A549 (cell line): ENCODE measurements at regions not wholly inside any gene's neighbourhood (a gene's known extent, or its start where the extent isn't known, plus 50 kb on each side); places are given as distances from the start of the nearest gene placed in this dataset.
A peak's percentile ranks its signal among the peaks of the same experiment; 100 is the strongest.

ENCODE experiments used
- ATAC-seq, 2 experiments: fragments of 200-7000 bp in 1 of 2; fragments of >200 bp in 1 of 2; cut with Nextera tagmentation in 1 of 2; cut with Tn5 transposase in 1 of 2; 3 replicates each; pipeline versions ENCODE4 v1.8.0 to v1.9.1; 2018 to 2020; ENCODE audit warnings: mild to moderate bottlenecking in 1 of 2, moderate library complexity in 1 of 2
- CTCF ChIA-PET: fragments of 300-600 bp; sonication (Branson Sonifier 250); formaldehyde crosslinking; extraction: SDS; loops from one replicate; lab custom pipeline; 2021; ENCODE audit warnings: antibody characterized with exemption, inconsistent platforms; lab: Yijun Ruan, JAX
- POLR2A ChIA-PET: fragments of 350-600 bp; formaldehyde crosslinking; extraction: SDS; loops from one replicate; lab custom pipeline; 2021; ENCODE audit warnings: antibody characterized with exemption, inconsistent platforms; lab: Yijun Ruan, JAX
- DNase-seq, 2 experiments: peaks; one replicate each; pipeline versions ENCODE4 v3.0.0 to v3.0.0-alpha.2; 2011 to 2016; ENCODE audit warnings: low read depth in 1 of 2, low spot score in 1 of 2
- FAIRE-seq: peaks from 2 replicates; lab custom pipeline; 2011; peaks lifted over from hg19 to GRCh38; lab: Jason Lieb, UNC
- H3K27ac ChIP-seq, 2 experiments: fragments of >200 bp; sonication (Bioruptor Twin); formaldehyde crosslinking; 3 replicates each; pipeline ENCODE4 v1.5.1; 2016 to 2017
- H3K4me1 ChIP-seq: fragments of >200 bp; sonication (Bioruptor Twin); formaldehyde crosslinking; 3 replicates; pipeline ENCODE4 v1.6.1; 2016
- H3K4me2 ChIP-seq: fragments of >200 bp; sonication (Bioruptor Twin); formaldehyde crosslinking; 3 replicates; pipeline ENCODE4 v1.6.1; 2016
- H3K4me3 ChIP-seq: fragments of >200 bp; sonication (Bioruptor Twin); formaldehyde crosslinking; 3 replicates; pipeline ENCODE4 v1.5.1; 2016
- H3K9me3 ChIP-seq: fragments of >200 bp; sonication (Bioruptor Twin); formaldehyde crosslinking; 3 replicates; pipeline ENCODE4 v1.6.1; 2016
- CBX2 ChIP-seq: fragments of 200-600 bp; sonication (generic); IDR thresholded peaks from 2 replicates; pipeline ENCODE4 v1.6.1; 2016; ENCODE audit warnings: low read depth, mild to moderate bottlenecking, borderline replicate concordance
- CHD2 ChIP-seq: fragments of 150-350 bp; IDR thresholded peaks from 2 replicates; pipeline ENCODE4 v1.6.1; 2014; ENCODE audit warnings: low read length; ENCODE audit not compliant: partially characterized antibody
- ESRRA ChIP-seq: fragments of 150-350 bp; IDR thresholded peaks from 2 replicates; pipeline ENCODE4 v1.6.1; 2014; ENCODE audit warnings: mild to moderate bottlenecking, low read length, borderline replicate concordance
- GATA3 ChIP-seq: IDR thresholded peaks from 2 replicates; pipeline ENCODE4 v1.6.1; 2012; ENCODE audit warnings: borderline replicate concordance
- HEYL ChIP-seq: fragments of 250-450 bp; sonication (Bioruptor Pico); IDR thresholded peaks from 2 replicates; pipeline ENCODE4 v1.8.0; 2021; ENCODE audit warnings: mild to moderate bottlenecking, moderate library complexity
- NFE2L2 ChIP-seq: fragments of 150-350 bp; conservative IDR thresholded peaks from 2 replicates; pipeline ENCODE4 v1.6.1; 2014; ENCODE audit warnings: low read length
- NPAS2 ChIP-seq: fragments of 250-450 bp; sonication (Bioruptor Pico); IDR thresholded peaks from 2 replicates; pipeline ENCODE4 v1.8.0; 2022; ENCODE audit warnings: mild to moderate bottlenecking, moderate library complexity, borderline replicate concordance
- NR3C1 ChIP-seq: fragments of >200 bp; sonication (Bioruptor Twin); formaldehyde crosslinking; IDR thresholded peaks from 3 replicates; pipeline ENCODE4 v1.6.1; 2017
- POLR2AphosphoS2 ChIP-seq: conservative IDR thresholded peaks from 2 replicates; pipeline ENCODE4 v1.6.1; 2012; ENCODE audit warnings: low read length, improper control_type of control experiment, inconsistent platforms
- RNF2 ChIP-seq: fragments of 200-600 bp; sonication (generic); IDR thresholded peaks from 2 replicates; pipeline ENCODE4 v1.6.1; 2016; ENCODE audit warnings: low read depth, mild to moderate bottlenecking, antibody characterized with exemption, moderate library complexity, borderline replicate concordance
- SMC3 ChIP-seq: fragments of >200 bp; sonication (Bioruptor Twin); formaldehyde crosslinking; IDR thresholded peaks from 3 replicates; pipeline ENCODE4 v1.6.1; 2018; ENCODE audit warnings: inconsistent platforms
- SREBF2 ChIP-seq: fragments of 450-650 bp; IDR thresholded peaks from 2 replicates; pipeline ENCODE4 v1.6.1; 2014; ENCODE audit warnings: mild to moderate bottlenecking, moderate library complexity
- TFCP2L1 ChIP-seq: fragments of 250-450 bp; sonication (Bioruptor Pico); IDR thresholded peaks from 2 replicates; pipeline ENCODE4 v1.5.0; 2021; ENCODE audit warnings: mild to moderate bottlenecking
- TP53 ChIP-seq: fragments of 250-450 bp; sonication (Bioruptor Pico); IDR thresholded peaks from 2 replicates; pipeline ENCODE4 v1.5.0; 2021; ENCODE audit warnings: mild to moderate bottlenecking, moderate library complexity
- ZC3H11A ChIP-seq: fragments of 450-650 bp; IDR thresholded peaks from 2 replicates; pipeline ENCODE4 v1.6.1; 2014; ENCODE audit warnings: antibody characterized with exemption, mild to moderate bottlenecking
- ZNF302 ChIP-seq: fragments of 250-450 bp; sonication (Bioruptor Pico); IDR thresholded peaks from 2 replicates; pipeline ENCODE4 v1.9.0; 2021; ENCODE audit warnings: inconsistent platforms, mild to moderate bottlenecking, moderate library complexity
- WGBS: methylation state at CpG from one replicate; pipeline ENCODE4 v1.1.6; 2017; ENCODE audit errors: missing lambda C conversion rate; 5-methylcytosine and 5-hydroxymethylcytosine counted together
- TF ChIP-seq, protein P1 (sequence below): fragments of >200 bp; sonication (Bioruptor Twin); formaldehyde crosslinking; IDR thresholded peaks from 3 replicates; pipeline ENCODE4 v1.6.1; 2016
- TF ChIP-seq, protein P2 (sequence below): IDR thresholded peaks from 2 replicates; pipeline ENCODE4 v1.6.1; 2012
- TF ChIP-seq, protein P3 (sequence below): IDR thresholded peaks from 2 replicates; pipeline ENCODE4 v1.6.1; 2012
- TF ChIP-seq, protein P4 (sequence below): fragments of 150-350 bp; IDR thresholded peaks from 2 replicates; pipeline ENCODE4 v1.6.1; 2014; ENCODE audit warnings: low read depth, mild to moderate bottlenecking, low read length

DNA sequence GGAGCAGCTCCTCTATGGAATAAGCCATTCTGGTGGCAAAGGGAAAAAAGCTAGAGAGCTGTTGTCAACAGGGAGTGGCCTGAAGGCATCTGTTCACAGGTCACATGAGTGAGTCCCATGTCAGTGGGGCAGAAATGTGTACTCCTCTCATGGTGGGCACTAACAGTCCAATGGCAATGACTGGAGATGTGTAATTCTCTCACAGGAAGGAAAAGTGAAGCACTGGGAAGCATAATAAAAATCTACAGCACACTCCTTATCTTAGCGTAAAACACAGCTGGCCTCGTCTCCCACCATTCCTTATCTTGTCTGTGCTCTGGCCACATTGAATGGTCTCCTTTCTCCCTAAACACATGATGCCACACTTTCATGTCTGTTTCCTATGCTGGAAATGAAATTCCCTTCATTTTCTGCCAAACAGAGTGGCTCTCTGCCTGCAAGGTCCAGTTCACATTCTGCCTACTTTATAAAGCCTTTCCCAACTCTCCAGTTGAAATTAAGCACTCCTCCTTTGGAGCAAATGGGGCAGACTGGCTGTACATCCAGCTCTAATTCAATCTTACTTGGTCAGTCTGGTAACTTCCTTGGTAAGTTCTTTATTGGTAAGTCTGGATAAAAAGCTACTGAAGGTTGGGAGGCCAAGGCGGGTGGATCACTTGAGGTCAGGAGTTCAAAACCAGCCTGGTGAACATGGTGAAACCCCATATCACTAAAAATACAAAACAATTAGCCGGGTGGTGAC, 139.8 kb downstream of the RPL22L1 start:
- TF ChIP-seq NFE2L2 (no peak), ESRRA (no peak)
- FAIRE-seq, result no peak

DNA sequence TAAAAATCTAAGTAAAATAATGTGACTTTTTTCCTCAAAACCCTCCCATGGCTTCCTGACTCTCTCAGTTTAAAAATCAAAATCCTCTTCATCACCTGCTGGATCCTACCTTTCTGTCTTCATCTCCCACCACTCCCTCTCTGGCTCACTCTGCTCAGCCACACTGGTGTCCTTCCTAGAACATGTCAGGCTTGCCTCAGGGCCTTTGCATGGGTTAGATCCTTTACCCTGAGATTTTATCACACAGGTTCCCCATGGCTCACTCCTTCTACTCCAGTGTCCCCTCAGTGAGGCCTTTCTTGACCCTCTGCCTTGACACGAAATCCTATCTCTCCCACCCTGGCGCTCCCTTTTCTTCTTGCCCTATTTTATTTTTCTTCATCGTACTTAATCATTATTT, 141.8 kb downstream of the RPL22L1 start:
- Histone ChIP-seq H3K4me2 (no peak overlapping the region), H3K4me1 (peaks cover 20% of the 10 kb centered on the region), H3K9me3 (no peaks in the 10 kb centered on the region), H3K4me3 (no peak overlapping the region), H3K27ac (peak overlapping the region in 1 of 2 experiments; percentile 94; a peak in 4 of 6 replicates)
- POLR2A ChIA-PET, result no interaction called here
- no peak for TF ChIP-seq RNF2
- TF ChIP-seq CBX2, result no peak
- no peak for TF ChIP-seq CHD2
- TF ChIP-seq ESRRA, result no peak
- no peak for TF ChIP-seq HEYL
- no peak for TF ChIP-seq GATA3
- no peak for TF ChIP-seq SREBF2
- TF ChIP-seq NR3C1, result no peak
- no peak for TF ChIP-seq ZNF302 (CRISPR knock-in tag)
- TF ChIP-seq TP53 (CRISPR knock-in tag), result no peak
- TF ChIP-seq, protein P1, sequence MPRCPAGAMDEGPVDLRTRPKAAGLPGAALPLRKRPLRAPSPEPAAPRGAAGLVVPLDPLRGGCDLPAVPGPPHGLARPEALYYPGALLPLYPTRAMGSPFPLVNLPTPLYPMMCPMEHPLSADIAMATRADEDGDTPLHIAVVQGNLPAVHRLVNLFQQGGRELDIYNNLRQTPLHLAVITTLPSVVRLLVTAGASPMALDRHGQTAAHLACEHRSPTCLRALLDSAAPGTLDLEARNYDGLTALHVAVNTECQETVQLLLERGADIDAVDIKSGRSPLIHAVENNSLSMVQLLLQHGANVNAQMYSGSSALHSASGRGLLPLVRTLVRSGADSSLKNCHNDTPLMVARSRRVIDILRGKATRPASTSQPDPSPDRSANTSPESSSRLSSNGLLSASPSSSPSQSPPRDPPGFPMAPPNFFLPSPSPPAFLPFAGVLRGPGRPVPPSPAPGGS, result no peak
- TF ChIP-seq NFE2L2, result no peak
- TF ChIP-seq SMC3, result no peak
- TF ChIP-seq, protein P2, sequence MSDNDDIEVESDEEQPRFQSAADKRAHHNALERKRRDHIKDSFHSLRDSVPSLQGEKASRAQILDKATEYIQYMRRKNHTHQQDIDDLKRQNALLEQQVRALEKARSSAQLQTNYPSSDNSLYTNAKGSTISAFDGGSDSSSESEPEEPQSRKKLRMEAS, result no peak
- TF ChIP-seq TFCP2L1 (CRISPR knock-in tag), result no peak
- no peak for DNase-seq
- CTCF ChIA-PET, result interaction anchor here (1.2 to 1.6 kb wide), 2 partner anchors 81 to 314 kb away, joined by 4 to 5 read pairs; no protein-coding TSS in a partner anchor
- no peak for FAIRE-seq
- ATAC-seq, result no peak
- WGBS, result 85% methylated on average over 3 of the region's 3 CpGs

More for the DNA sequence above, 139.8 kb downstream of the RPL22L1 start:
- 93% methylated on average over 4 of the region's 4 CpGs for WGBS
- H3K4me3 ChIP-seq, result no peak overlapping the region
- no peak overlapping the region for H3K4me2 ChIP-seq
- H3K27ac ChIP-seq, result no peak overlapping the region
- no peak for ATAC-seq
- CTCF ChIA-PET, result interaction anchor here (0.6 to 2.0 kb wide), 3 partner anchors 11 to 80 kb away, joined by 3 to 9 read pairs (median 6); no protein-coding TSS in a partner anchor
- POLR2A ChIA-PET, result no interaction called here
- H3K4me1 ChIP-seq, result peaks cover 20% of the 10 kb centered on the region
- no peaks in the 10 kb centered on the region for H3K9me3 ChIP-seq
- DNase-seq, result no peak

DNA sequence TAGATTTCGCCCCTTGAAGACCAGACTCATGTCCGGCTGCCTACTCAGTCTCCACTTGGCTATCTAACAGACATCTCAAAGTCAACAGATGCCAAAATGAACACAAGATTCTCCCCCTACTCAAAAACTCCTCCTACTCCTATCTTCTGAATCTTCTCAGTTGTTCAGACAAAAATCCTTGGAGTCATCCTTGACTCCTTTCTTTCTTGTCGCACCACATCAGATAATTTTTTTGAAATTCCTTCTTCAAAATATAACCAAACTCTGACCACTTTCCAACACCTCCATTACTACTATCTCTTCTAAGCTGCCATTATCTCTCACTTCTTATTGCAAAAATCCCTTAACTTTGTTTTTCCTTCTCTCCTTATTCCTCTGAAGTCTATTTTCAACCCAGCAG, 141.9 kb upstream of the SLC7A14 start:
- peak overlapping the region; percentile 65 for H3K4me2 ChIP-seq
- H3K4me3 ChIP-seq, result no peak overlapping the region
- 93% methylated on average over 3 of the region's 3 CpGs for WGBS
- H3K4me1 ChIP-seq, result peaks cover 20% of the 10 kb centered on the region
- H3K27ac ChIP-seq, result peak overlapping the region; percentile 69 to 94
- no peak for DNase-seq
- TF ChIP-seq, protein P3, sequence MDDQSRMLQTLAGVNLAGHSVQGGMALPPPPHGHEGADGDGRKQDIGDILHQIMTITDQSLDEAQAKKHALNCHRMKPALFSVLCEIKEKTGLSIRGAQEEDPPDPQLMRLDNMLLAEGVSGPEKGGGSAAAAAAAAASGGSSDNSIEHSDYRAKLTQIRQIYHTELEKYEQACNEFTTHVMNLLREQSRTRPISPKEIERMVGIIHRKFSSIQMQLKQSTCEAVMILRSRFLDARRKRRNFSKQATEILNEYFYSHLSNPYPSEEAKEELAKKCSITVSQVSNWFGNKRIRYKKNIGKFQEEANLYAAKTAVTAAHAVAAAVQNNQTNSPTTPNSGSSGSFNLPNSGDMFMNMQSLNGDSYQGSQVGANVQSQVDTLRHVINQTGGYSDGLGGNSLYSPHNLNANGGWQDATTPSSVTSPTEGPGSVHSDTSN, result no peak
- no peak for TF ChIP-seq ZC3H11A
- no peak for TF ChIP-seq POLR2AphosphoS2
- TF ChIP-seq, protein P4, sequence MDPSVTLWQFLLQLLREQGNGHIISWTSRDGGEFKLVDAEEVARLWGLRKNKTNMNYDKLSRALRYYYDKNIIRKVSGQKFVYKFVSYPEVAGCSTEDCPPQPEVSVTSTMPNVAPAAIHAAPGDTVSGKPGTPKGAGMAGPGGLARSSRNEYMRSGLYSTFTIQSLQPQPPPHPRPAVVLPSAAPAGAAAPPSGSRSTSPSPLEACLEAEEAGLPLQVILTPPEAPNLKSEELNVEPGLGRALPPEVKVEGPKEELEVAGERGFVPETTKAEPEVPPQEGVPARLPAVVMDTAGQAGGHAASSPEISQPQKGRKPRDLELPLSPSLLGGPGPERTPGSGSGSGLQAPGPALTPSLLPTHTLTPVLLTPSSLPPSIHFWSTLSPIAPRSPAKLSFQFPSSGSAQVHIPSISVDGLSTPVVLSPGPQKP, result no peak
- no peak for TF ChIP-seq NPAS2 (CRISPR knock-in tag)
- POLR2A ChIA-PET, result no interaction called here
- CTCF ChIA-PET, result interaction anchor here (1.2 to 4.9 kb wide), 3 partner anchors 82 to 314 kb away, joined by 4 to 27 read pairs (median 5); no protein-coding TSS in a partner anchor
- no peaks in the 10 kb centered on the region for H3K9me3 ChIP-seq
- ATAC-seq, result no peak
- FAIRE-seq, result no peak
